HEK293T (cell line): ENCODE measurements at regions not wholly inside any gene's neighbourhood (a gene's known extent, or its start where the extent isn't known, plus 50 kb on each side); places are given as distances from the start of the nearest gene placed in this dataset.

ENCODE experiments used
- CTCF ChIA-PET: fragments of 350-600 bp; formaldehyde crosslinking; extraction: SDS; loops from one replicate; lab custom pipeline; 2021; ENCODE audit warnings: antibody characterized with exemption, inconsistent platforms; lab: Yijun Ruan, JAX
- POLR2A ChIA-PET: fragments of 350-600 bp; formaldehyde crosslinking; extraction: SDS; loops from one replicate; lab custom pipeline; 2020; ENCODE audit warnings: antibody characterized with exemption, inconsistent platforms; lab: Yijun Ruan, JAX
- DNase-seq: peaks from one replicate; pipeline ENCODE4 v3.0.0; 2012; ENCODE audit warnings: mixed read lengths; ENCODE audit errors: extremely low spot score
- ARNT ChIP-seq: fragments of 450-650 bp; IDR thresholded peaks from 2 replicates; pipeline ENCODE4 v1.6.1; 2017; ENCODE audit warnings: mild to moderate bottlenecking
- BHLHE40 ChIP-seq: fragments of 450-650 bp; IDR thresholded peaks from 2 replicates; pipeline ENCODE4 v1.6.1; 2016; ENCODE audit warnings: mild to moderate bottlenecking, moderate library complexity, borderline replicate concordance
- CTBP1 ChIP-seq: fragments of 450-650 bp; IDR thresholded peaks from 2 replicates; pipeline ENCODE4 v1.6.1; 2016; ENCODE audit warnings: borderline replicate concordance
- ELF4 ChIP-seq: fragments of 450-650 bp; IDR thresholded peaks from 2 replicates; pipeline ENCODE4 v1.6.1; 2017; ENCODE audit warnings: antibody characterized with exemption
- FOXA1 ChIP-seq: fragments of 450-650 bp; IDR thresholded peaks from 2 replicates; pipeline ENCODE4 v1.6.1; 2016; ENCODE audit warnings: mild to moderate bottlenecking
- FOXK2 ChIP-seq: fragments of 450-650 bp; IDR thresholded peaks from 2 replicates; pipeline ENCODE4 v1.6.1; 2016; ENCODE audit warnings: mild to moderate bottlenecking
- FOXM1 ChIP-seq: fragments of 450-650 bp; IDR thresholded peaks from 2 replicates; pipeline ENCODE4 v1.6.1; 2017; ENCODE audit warnings: mild to moderate bottlenecking, borderline replicate concordance
- HDGF ChIP-seq: fragments of 450-650 bp; IDR thresholded peaks from 2 replicates; pipeline ENCODE4 v1.6.1; 2017; ENCODE audit warnings: antibody characterized with exemption, borderline replicate concordance
- L3MBTL2 ChIP-seq: fragments of 450-650 bp; conservative IDR thresholded peaks from 2 replicates; pipeline ENCODE4 v1.6.1; 2016; ENCODE audit warnings: mild to moderate bottlenecking
- LEF1 ChIP-seq: fragments of 450-650 bp; IDR thresholded peaks from 2 replicates; pipeline ENCODE4 v1.6.1; 2017; ENCODE audit warnings: mild to moderate bottlenecking, borderline replicate concordance
- NFRKB ChIP-seq: fragments of 450-650 bp; IDR thresholded peaks from 2 replicates; pipeline ENCODE4 v1.6.1; 2016; ENCODE audit warnings: mild to moderate bottlenecking, moderate library complexity
- SP1 ChIP-seq: fragments of 450-650 bp; IDR thresholded peaks from 2 replicates; pipeline ENCODE4 v1.6.1; 2017
- SUZ12 ChIP-seq: fragments of 450-650 bp; IDR thresholded peaks from 2 replicates; pipeline ENCODE4 v1.6.1; 2016; ENCODE audit warnings: mild to moderate bottlenecking
- TARDBP ChIP-seq: fragments of 450-650 bp; IDR thresholded peaks from 2 replicates; pipeline ENCODE4 v1.6.1; 2016
- ZNF384 ChIP-seq: fragments of 450-650 bp; IDR thresholded peaks from 2 replicates; pipeline ENCODE4 v1.6.1; 2016
- TF ChIP-seq, protein P1 (sequence below): fragments of 450-650 bp; IDR thresholded peaks from 2 replicates; pipeline ENCODE4 v1.6.1; 2016

DNA sequence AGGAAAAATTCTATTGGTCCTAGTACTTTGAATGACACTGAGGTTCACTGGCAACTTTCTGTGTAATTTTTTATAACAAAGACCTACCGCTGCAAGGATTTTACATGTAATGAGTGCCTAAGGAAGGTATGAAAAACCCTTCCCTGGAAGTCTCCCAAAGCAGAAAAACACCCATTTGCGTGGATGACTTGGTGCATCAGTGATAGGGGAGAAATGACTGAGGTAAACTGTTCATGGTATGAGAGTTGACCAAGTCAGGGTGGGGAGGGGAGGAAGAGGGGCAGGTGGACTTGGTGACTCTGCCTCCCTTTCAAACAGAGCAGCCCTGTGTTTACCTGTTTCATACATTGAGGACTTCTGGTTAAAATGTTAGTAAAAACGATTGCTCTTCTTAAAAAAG is 78.8 kb upstream of the IPO9 start:
- TF ChIP-seq SUZ12: no peak
- TF ChIP-seq L3MBTL2: no peak
- no peak for TF ChIP-seq NFRKB
- TF ChIP-seq CTBP1: no peak
- no peak for TF ChIP-seq ARNT
- CTCF ChIA-PET: no interaction called here
- POLR2A ChIA-PET: no interaction called here
- DNase-seq: no peak

DNA sequence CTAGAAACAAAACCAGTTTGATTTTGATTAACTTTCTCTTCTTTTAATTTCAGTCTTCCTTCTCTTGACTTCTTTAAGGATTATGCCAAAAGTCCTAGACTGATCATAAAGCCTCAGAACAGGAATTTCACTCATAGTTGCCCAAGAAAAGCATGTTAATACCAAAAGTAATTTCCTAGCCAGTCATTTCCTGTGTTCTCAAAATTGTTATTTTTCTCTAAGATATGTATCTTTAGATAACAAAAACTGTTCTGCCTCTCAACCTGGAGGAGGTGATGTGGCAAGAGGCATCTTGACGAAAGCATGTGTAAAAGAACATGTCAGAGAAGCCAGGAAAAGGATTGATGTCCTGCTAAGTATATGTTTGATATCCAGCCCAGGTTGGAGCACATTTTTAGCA is 78.0 kb upstream of the IPO9 start:
- no peak for DNase-seq
- ChIA-PET CTCF (interaction anchor here (1.2 kb wide), 1 partner anchor 40 kb away, joined by 3 read pairs; no protein-coding TSS in a partner anchor), POLR2A (no interaction called here)
- no peak for TF ChIP-seq ARNT
- no peak for TF ChIP-seq CTBP1
- TF ChIP-seq HDGF: no peak
- TF ChIP-seq NFRKB: no peak
- no peak for TF ChIP-seq ZNF384
- TF ChIP-seq FOXM1: no peak
- TF ChIP-seq L3MBTL2: no peak
- no peak for TF ChIP-seq ELF4
- no peak for TF ChIP-seq FOXA1
- TF ChIP-seq TARDBP: no peak

DNA sequence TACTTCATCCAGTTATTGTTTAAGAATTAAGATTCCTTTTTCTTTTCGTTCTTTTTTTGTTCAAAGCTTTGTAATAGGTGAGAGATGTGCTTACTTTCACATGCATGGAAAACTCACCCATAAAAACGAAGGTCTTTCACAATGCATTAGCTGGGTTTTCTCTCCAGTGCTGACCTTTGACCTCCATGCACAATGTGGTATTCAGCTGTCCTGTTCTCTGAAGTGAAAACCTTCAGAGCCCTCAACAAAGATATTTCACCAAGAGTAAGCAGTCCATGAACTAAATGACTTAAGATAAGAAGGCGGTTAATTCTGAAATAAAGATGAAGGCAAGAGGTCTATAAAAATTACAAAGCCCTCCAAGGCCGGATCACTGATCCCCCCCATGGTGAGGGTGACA is 77.1 kb upstream of the IPO9 start:
- ChIA-PET CTCF (interaction anchor here (1.2 kb wide), 1 partner anchor 41 kb away, joined by 3 read pairs; no protein-coding TSS in a partner anchor), POLR2A (no interaction called here)

DNA sequence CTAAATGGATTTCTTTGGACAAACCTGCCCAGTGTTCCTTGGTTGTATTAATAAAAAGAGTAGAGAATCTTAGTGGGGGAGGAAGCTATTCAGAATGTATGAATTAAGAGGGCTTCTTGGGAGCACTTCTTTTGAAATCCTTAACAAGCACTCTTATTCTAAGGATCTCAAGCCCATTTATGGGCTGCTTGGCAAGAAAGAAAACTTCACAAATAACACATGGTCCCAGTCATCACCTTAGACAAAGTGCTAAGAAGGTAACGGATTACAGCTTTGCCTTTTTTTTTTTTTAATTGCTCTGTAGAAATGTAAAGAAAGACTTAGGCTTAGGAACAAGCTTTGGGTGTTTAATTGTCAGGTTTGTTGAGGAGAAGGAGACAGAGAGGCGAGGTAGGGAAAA is 76.6 kb upstream of the IPO9 start:
- TF ChIP-seq ELF4 (no peak), FOXK2 (no peak), SUZ12 (no peak), ARNT (no peak), BHLHE40 (no peak), HDGF (no peak)
- POLR2A ChIA-PET: no interaction called here
- CTCF ChIA-PET: interaction anchor here (1.2 kb wide), 1 partner anchor 41 kb away, joined by 3 read pairs; no protein-coding TSS in a partner anchor
- DNase-seq: no peak

More for the DNA sequence above, 77.1 kb upstream of the IPO9 start:
- DNase-seq: no peak
- TF ChIP-seq NFRKB: no peak
- no peak for TF ChIP-seq ARNT
- TF ChIP-seq, protein P1, sequence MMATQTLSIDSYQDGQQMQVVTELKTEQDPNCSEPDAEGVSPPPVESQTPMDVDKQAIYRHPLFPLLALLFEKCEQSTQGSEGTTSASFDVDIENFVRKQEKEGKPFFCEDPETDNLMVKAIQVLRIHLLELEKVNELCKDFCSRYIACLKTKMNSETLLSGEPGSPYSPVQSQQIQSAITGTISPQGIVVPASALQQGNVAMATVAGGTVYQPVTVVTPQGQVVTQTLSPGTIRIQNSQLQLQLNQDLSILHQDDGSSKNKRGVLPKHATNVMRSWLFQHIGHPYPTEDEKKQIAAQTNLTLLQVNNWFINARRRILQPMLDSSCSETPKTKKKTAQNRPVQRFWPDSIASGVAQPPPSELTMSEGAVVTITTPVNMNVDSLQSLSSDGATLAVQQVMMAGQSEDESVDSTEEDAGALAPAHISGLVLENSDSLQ: no peak
- 0 out of 2 replicates have a peak, but pooled peaks have one; percentile 31 for TF ChIP-seq LEF1

DNA sequence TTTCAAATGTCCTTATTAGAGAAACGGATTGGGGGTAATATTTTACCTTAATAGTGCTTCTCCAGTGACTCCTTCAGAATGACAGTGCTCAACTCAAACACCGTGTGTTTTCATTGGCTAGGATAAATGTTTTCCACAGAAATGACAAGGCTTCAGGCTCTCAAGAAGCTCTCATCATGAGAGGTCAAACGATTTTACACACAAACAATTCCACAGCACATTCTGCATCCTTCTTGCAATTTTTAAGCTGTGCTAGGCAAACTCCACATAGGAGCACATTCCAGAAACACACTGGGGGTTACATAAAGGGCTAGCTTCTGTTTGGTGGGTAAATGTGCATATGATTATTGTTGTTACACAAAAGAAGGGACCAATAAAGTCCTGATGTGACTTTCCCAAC is 75.5 kb upstream of the IPO9 start:
- TF ChIP-seq ARNT (no peak), BHLHE40 (no peak), TARDBP (no peak), SP1 (no peak), FOXA1 (no peak), HDGF (no peak), FOXM1 (no peak), LEF1 (no peak), FOXK2 (no peak), ELF4 (no peak), ZNF384 (no peak), CTBP1 (no peak), SUZ12 (no peak)
- TF ChIP-seq, protein P1: no peak
- no peak for DNase-seq
- ChIA-PET CTCF (interaction anchor here (0.6 to 1.5 kb wide), 2 partner anchors 9 to 41 kb away, joined by 3 read pairs; no protein-coding TSS in a partner anchor), POLR2A (no interaction called here)

DNA sequence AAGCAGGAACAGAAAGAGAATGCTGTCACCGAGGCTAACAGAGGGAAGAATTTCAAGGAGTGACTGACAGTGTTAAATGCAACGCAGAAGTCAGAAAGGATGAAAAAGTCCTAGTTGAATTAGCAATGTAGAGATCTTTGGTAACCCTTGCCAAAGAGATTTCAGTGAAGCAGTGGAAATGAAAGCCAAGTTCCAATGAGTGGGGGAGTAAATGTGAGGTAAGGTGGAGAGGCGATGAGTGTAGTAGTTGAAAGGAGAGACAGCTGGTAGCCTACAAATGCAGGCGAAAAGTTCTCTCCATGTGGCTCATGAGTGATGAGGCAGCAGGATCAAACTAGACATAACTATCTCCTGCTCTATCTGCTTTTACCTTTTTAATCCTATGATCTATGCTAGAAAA is 74.6 kb upstream of the IPO9 start:
- TF ChIP-seq ARNT (no peak), LEF1 (no peak)
- TF ChIP-seq, protein P1: no peak
- POLR2A ChIA-PET: no interaction called here
- CTCF ChIA-PET: interaction anchor here (0.6 to 1.5 kb wide), 3 partner anchors 39 to 243 kb away, joined by 3 read pairs; no protein-coding TSS in a partner anchor
- DNase-seq: no peak

DNA sequence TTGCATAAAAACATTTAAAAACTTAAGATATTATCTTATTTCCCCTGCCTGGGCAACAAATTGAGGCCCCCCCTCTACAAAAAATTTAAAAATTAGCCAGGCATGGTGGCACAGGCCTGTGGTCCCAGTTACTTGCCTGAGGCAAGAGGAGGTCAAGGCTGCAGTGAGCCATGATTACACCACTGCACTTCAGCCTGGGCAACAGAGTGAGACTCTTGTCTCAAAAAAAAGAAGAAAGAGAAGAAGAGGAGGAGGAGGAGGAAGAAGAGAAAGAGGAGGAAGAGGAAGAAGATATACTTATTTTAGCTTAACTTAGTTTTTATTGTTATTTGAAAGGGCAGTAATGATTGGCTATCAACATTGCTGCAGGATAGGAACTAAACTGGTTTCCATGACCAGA is 73.8 kb upstream of the IPO9 start:
- TF ChIP-seq SP1 (no peak), SUZ12 (no peak), HDGF (no peak), ZNF384 (no peak), FOXK2 (no peak)
- TF ChIP-seq, protein P1: no peak
- CTCF ChIA-PET: interaction anchor here (0.8 to 1.5 kb wide), 2 partner anchors 9 to 38 kb away, joined by 3 read pairs; no protein-coding TSS in a partner anchor
- POLR2A ChIA-PET: no interaction called here
- DNase-seq: no peak
